Esophagus squamous epithelium (tissue), 5 donors: ENCODE measurements at regions not wholly inside any gene's neighbourhood (a gene's known extent, or its start where the extent isn't known, plus 50 kb on each side); places are given as distances from the start of the nearest gene placed in this dataset.

Source experiments
- DNase-seq: peaks from one replicate; lab custom pipeline; 2025; lab: John Stamatoyannopoulos, UW
- H3K27ac ChIP-seq, 4 donors: fragments of 200-600 bp; sonication (generic); one replicate each; pipeline ENCODE4 v1.5.1; 2016 to 2019; ENCODE audit warnings: mild to moderate bottlenecking in 1 of 4
- H3K27me3 ChIP-seq, 4 donors: fragments of 200-600 bp; sonication (generic); 1 replicate in 3 of 4; 2 replicates in 1 of 4; pipeline versions ENCODE4 v1.5.1 to v1.6.0; 2017 to 2021; ENCODE audit warnings: antibody characterized with exemption in 1 of 4
- H3K36me3 ChIP-seq, 3 donors: fragments of 200-600 bp; sonication (generic); one replicate each; pipeline ENCODE4 v1.5.1; 2016 to 2019
- H3K4me1 ChIP-seq, 3 donors: fragments of 200-600 bp; sonication (generic); one replicate each; pipeline ENCODE4 v1.5.1; 2017 to 2019
- H3K4me3 ChIP-seq, 4 donors: fragments of 200-600 bp; sonication (generic); 1 replicate in 3 of 4; 2 replicates in 1 of 4; pipeline ENCODE4 v1.5.1; 2016 to 2019; ENCODE audit warnings: mild to moderate bottlenecking in 2 of 4, moderate library complexity in 1 of 4
- H3K9me3 ChIP-seq, 3 donors: fragments of 200-600 bp; sonication (generic); one replicate each; pipeline ENCODE4 v1.5.1; 2016 to 2019
- CTCF ChIP-seq, 6 experiments: fragments of 450-650 bp in 4 of 6; fragments of 200-600 bp in 2 of 6; sonication (generic) in 2 of 6; IDR thresholded peaks; one replicate each; pipeline ENCODE4 v1.5.1; 2016 to 2019; ENCODE audit warnings: antibody characterized with exemption in 6 of 6, mild to moderate bottlenecking in 4 of 6, moderate library complexity in 4 of 6
- POLR2A ChIP-seq, 4 donors: fragments of 450-650 bp; IDR thresholded peaks; one replicate each; pipeline ENCODE4 v1.6.1; 2017; ENCODE audit warnings: antibody characterized with exemption in 4 of 4, mild to moderate bottlenecking in 4 of 4, moderate library complexity in 3 of 4
- WGBS, 2 donors: methylation state at CpG; one replicate each; pipeline ENCODE4 v1.1.5; 2018; 5-methylcytosine and 5-hydroxymethylcytosine counted together
- intact Hi-C: fragments of 100-400 bp; cut with DNase I; formaldehyde crosslinking; loops from one replicate; pipeline ENCODE4 v1.15.0; 2022
- donor health status: DM: yes; HTN: yes; CAD: no.

- intact Hi-C loops, result no loop called here
- DNase-seq, result no peak
- TF ChIP-seq POLR2A (IDR thresholded peaks at IDR 0.05), result no peak
- Histone ChIP-seq H3K4me1 (peaks cover 0 to 26% (median 0%) of the 10 kb centered on the region in 3 donors), H3K9me3 (no peaks in the 10 kb centered on the region), H3K27me3 (peaks cover 0 to 93% (median 0%) of the 10 kb centered on the region in 4 donors), H3K27ac (no peak overlapping the region), H3K36me3 (no peaks in the 10 kb centered on the region), H3K4me3 (no peak overlapping the region)
- 39% methylated on average over 5 of the region's 11 CpGs; no CpG with 5 or more reads in 1 of the 2 donors for WGBS, 2 donors
Measured at GRCh38 chr11:69892986-69893555, 73.9 kb upstream of the FGF3 start.

GRCh38 chr11:69893631-69894030, 74.4 kb upstream of the FGF3 start:
- Histone ChIP-seq H3K27ac (no peak overlapping the region), H3K4me3 (no peak overlapping the region), H3K9me3 (no peaks in the 10 kb centered on the region), H3K36me3 (no peaks in the 10 kb centered on the region), H3K4me1 (peaks cover 0 to 26% (median 0%) of the 10 kb centered on the region in 3 donors), H3K27me3 (peaks cover 0 to 95% (median 0%) of the 10 kb centered on the region in 4 donors)
- intact Hi-C loops, result no loop called here
- TF ChIP-seq CTCF (IDR thresholded peaks at IDR 0.05), result no peak
- no peak for TF ChIP-seq POLR2A (IDR thresholded peaks at IDR 0.05)
- WGBS, 2 donors, result 55 to 74% methylated on average over 6 to 7 of the region's 10 CpGs
- DNase-seq, result no peak

GRCh38 chr11:69894181-69894611, 75.0 kb upstream of the FGF3 start:
- Histone ChIP-seq H3K27ac (no peak overlapping the region), H3K4me1 (peaks cover 0 to 26% (median 0%) of the 10 kb centered on the region in 3 donors), H3K4me3 (no peak overlapping the region), H3K9me3 (no peaks in the 10 kb centered on the region), H3K27me3 (peaks cover 0 to 94% (median 0%) of the 10 kb centered on the region in 4 donors), H3K36me3 (no peaks in the 10 kb centered on the region)
- intact Hi-C loops, result no loop called here
- DNase-seq, result no peak
- WGBS, 2 donors, result 73 to 84% methylated on average over 15 of the region's 15 CpGs
- no peak for TF ChIP-seq POLR2A (IDR thresholded peaks at IDR 0.05)
- no peak for TF ChIP-seq CTCF (IDR thresholded peaks at IDR 0.05)

- intact Hi-C loops, result no loop called here
- H3K36me3 ChIP-seq, result no peaks in the 10 kb centered on the region
- H3K9me3 ChIP-seq, result no peaks in the 10 kb centered on the region
- H3K27ac ChIP-seq, result no peak overlapping the region
- no peak overlapping the region for H3K4me3 ChIP-seq
- TF ChIP-seq CTCF (IDR thresholded peaks at IDR 0.05) (no peak), POLR2A (IDR thresholded peaks at IDR 0.05) (no peak)
- peaks cover 0 to 26% (median 0%) of the 10 kb centered on the region in 3 donors for H3K4me1 ChIP-seq
- WGBS, 2 donors, result 69 to 72% methylated on average over 8 of the region's 8 CpGs
- no peak for DNase-seq
- H3K27me3 ChIP-seq, result peaks cover 0 to 93% (median 0%) of the 10 kb centered on the region in 4 donors
Measured at GRCh38 chr11:69894648-69895047, 75.4 kb upstream of the FGF3 start.

- no peaks in the 10 kb centered on the region for H3K36me3 ChIP-seq
- DNase-seq, result no peak
- H3K27me3 ChIP-seq, result peaks cover 0 to 80% (median 0%) of the 10 kb centered on the region in 4 donors
- H3K4me3 ChIP-seq, result no peak overlapping the region
- TF ChIP-seq CTCF (IDR thresholded peaks at IDR 0.05), result no peak
- TF ChIP-seq POLR2A (IDR thresholded peaks at IDR 0.05), result no peak
- intact Hi-C loops, result no loop called here
- no peak overlapping the region for H3K27ac ChIP-seq
- H3K4me1 ChIP-seq, result peaks cover 0 to 33% (median 0%) of the 10 kb centered on the region in 3 donors
- H3K9me3 ChIP-seq, result no peaks in the 10 kb centered on the region
Measured at GRCh38 chr11:69896250-69896649, 77.0 kb upstream of the FGF3 start.
